ENCODE measurements at regions not wholly inside any gene's neighbourhood (a gene's known extent, or its start where the extent isn't known, plus 50 kb on each side); places are given as distances from the start of the nearest gene placed in this dataset.

DNA sequence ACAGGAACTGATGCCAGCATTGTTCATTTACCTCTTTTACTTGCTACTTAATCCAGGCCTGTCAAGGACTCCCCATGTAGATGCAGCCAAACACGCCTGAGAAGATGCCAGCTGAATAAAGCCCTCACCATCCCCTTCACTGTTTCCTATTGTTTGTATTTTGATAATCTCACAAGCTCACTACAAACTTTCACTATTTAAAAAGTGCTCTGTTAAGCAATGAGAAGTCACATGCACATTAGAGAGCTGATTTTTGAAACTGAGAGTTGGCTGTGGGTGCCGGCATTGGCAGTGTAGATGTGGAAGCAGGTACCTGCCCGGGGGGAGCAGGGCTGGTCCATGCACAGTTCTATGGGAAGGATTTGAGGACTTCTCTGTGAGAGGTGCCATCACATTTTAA is 169.8 kb upstream of the GRB10 start:
- no peaks in the 10 kb centered on the region for H3K36me3 ChIP-seq (ENCODE audit: insufficient read depth, low read length)
- H3K9me3 ChIP-seq (replicated peaks; ENCODE audit: low read length) = no peaks in the 10 kb centered on the region
- H3K9ac ChIP-seq (ENCODE audit: low read depth, low read length) = no peak overlapping the region
- no peak overlapping the region for H3K4me2 ChIP-seq (ENCODE audit: low read length)
- peaks cover 19% of the 10 kb centered on the region for H3K4me1 ChIP-seq (ENCODE audit: control insufficient read depth, insufficient read depth, low read length)
- H3K4me3 ChIP-seq (ENCODE audit: low read length) = no peak overlapping the region
- peaks cover 4% of the 10 kb centered on the region for H3K27me3 ChIP-seq (ENCODE audit: control insufficient read depth, insufficient read depth, low read length)

- Histone ChIP-seq H3K27me3 (ENCODE audit: control insufficient read depth, insufficient read depth, low read length) (peaks cover 4% of the 10 kb centered on the region), H3K36me3 (ENCODE audit: insufficient read depth, low read length) (no peaks in the 10 kb centered on the region), H3K9me3 (replicated peaks; ENCODE audit: low read length) (no peaks in the 10 kb centered on the region), H3K9ac (ENCODE audit: low read depth, low read length) (no peak overlapping the region), H3K4me3 (ENCODE audit: low read length) (no peak overlapping the region), H3K4me1 (ENCODE audit: control insufficient read depth, insufficient read depth, low read length) (peaks cover 19% of the 10 kb centered on the region), H3K4me2 (ENCODE audit: low read length) (no peak overlapping the region)
Observed at GRCh38 chr7:50952120-50952519, 169.4 kb upstream of the GRB10 start.

DNA sequence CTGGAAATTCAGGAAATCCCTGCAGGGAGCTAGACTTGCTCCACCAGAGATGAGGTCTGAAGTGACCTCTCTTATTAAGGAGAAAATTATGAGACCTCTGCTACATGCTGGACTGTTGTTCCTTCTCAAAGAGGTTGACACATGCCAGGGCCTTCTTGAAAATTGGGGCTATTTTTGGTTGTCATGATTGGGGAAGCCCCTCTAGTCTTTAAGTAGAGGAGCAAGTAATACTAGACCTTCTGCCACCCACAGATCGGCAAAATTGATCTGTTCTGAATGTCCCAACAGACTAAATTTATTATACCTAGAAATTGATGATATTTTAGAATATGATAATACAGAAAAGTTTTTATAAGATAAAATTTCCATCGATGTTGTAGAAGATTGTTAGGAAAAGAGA is 160.8 kb upstream of the GRB10 start:
- Histone ChIP-seq H3K36me3 (ENCODE audit: insufficient read depth, low read length) (no peaks in the 10 kb centered on the region), H3K4me2 (ENCODE audit: low read length) (no peak overlapping the region), H3K27me3 (ENCODE audit: control insufficient read depth, insufficient read depth, low read length) (no peaks in the 10 kb centered on the region), H3K4me1 (ENCODE audit: control insufficient read depth, insufficient read depth, low read length) (peaks cover 12% of the 10 kb centered on the region), H3K4me3 (ENCODE audit: low read length) (no peak overlapping the region), H3K9ac (ENCODE audit: low read depth, low read length) (no peak overlapping the region), H3K9me3 (replicated peaks; ENCODE audit: low read length) (no peaks in the 10 kb centered on the region)

- H3K36me3 ChIP-seq (ENCODE audit: insufficient read depth, low read length) = no peaks in the 10 kb centered on the region
- H3K9me3 ChIP-seq (replicated peaks; ENCODE audit: low read length) = no peaks in the 10 kb centered on the region
- H3K9ac ChIP-seq (ENCODE audit: low read depth, low read length) = no peak overlapping the region
- H3K27me3 ChIP-seq (ENCODE audit: control insufficient read depth, insufficient read depth, low read length) = peaks cover 6% of the 10 kb centered on the region
- no peak overlapping the region for H3K4me2 ChIP-seq (ENCODE audit: low read length)
- peaks cover 14% of the 10 kb centered on the region for H3K4me1 ChIP-seq (ENCODE audit: control insufficient read depth, insufficient read depth, low read length)
- no peak overlapping the region for H3K4me3 ChIP-seq (ENCODE audit: low read length)
Observed at GRCh38 chr7:50941525-50941924, 158.8 kb upstream of the GRB10 start.

DNA sequence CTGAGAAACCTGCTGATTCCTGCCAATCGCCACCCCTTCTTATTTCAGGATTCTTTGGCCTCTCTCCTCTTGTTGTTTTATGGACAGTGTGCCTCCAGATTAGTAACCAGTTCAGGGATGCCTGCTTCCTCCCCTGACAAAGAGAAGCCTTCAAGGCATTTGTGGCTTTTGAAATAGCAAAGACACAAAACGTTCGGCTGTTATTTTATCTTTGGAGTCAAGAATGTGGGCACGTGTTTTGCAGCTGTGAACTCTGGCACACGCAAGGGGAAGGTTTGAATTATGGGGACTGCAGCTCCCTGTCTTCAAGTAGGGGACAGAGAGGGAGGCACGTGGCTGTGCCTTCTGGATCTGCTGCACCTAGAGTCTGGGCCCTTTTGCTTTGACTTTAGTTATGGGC is 157.9 kb upstream of the GRB10 start:
- no peaks in the 10 kb centered on the region for H3K9me3 ChIP-seq (replicated peaks; ENCODE audit: low read length)
- H3K9ac ChIP-seq (ENCODE audit: low read depth, low read length) = no peak overlapping the region
- H3K4me3 ChIP-seq (ENCODE audit: low read length) = no peak overlapping the region
- peaks cover 14% of the 10 kb centered on the region for H3K4me1 ChIP-seq (ENCODE audit: control insufficient read depth, insufficient read depth, low read length)
- no peaks in the 10 kb centered on the region for H3K36me3 ChIP-seq (ENCODE audit: insufficient read depth, low read length)
- H3K4me2 ChIP-seq (ENCODE audit: low read length) = no peak overlapping the region
- peaks cover 6% of the 10 kb centered on the region for H3K27me3 ChIP-seq (ENCODE audit: control insufficient read depth, insufficient read depth, low read length)

GRCh38 chr7:50939021-50939420 is 156.3 kb upstream of the GRB10 start:
- no peaks in the 10 kb centered on the region for H3K9me3 ChIP-seq (replicated peaks; ENCODE audit: low read length)
- no peak overlapping the region for H3K4me3 ChIP-seq (ENCODE audit: low read length)
- H3K4me1 ChIP-seq (ENCODE audit: control insufficient read depth, insufficient read depth, low read length) = peaks cover 14% of the 10 kb centered on the region
- no peaks in the 10 kb centered on the region for H3K36me3 ChIP-seq (ENCODE audit: insufficient read depth, low read length)
- H3K9ac ChIP-seq (ENCODE audit: low read depth, low read length) = no peak overlapping the region
- H3K4me2 ChIP-seq (ENCODE audit: low read length) = no peak overlapping the region
- H3K27me3 ChIP-seq (ENCODE audit: control insufficient read depth, insufficient read depth, low read length) = peaks cover 6% of the 10 kb centered on the region

DNA sequence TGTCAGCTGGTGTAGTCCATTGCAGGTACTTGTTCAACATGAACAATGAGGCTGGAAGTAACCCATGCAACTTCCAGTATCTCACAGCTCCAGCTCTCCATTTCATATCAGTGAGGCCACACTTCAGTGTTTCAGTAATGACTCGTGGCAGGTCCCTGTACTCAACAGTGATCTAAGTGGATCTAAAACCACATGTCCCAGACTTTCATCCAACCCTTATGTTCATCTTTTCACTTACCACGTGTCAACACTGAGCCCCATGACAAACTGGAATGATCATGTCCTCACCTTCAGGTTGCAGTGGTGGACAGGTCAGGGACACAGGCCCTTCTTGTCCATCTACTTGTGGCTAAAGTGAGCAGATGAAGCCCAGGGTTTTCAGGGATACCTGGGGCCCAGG is 155.0 kb upstream of the GRB10 start:
- Histone ChIP-seq H3K9me3 (replicated peaks; ENCODE audit: low read length) (no peaks in the 10 kb centered on the region), H3K27me3 (ENCODE audit: control insufficient read depth, insufficient read depth, low read length) (peaks cover 6% of the 10 kb centered on the region), H3K4me2 (ENCODE audit: low read length) (no peak overlapping the region), H3K36me3 (ENCODE audit: insufficient read depth, low read length) (no peaks in the 10 kb centered on the region), H3K9ac (ENCODE audit: low read depth, low read length) (no peak overlapping the region), H3K4me1 (ENCODE audit: control insufficient read depth, insufficient read depth, low read length) (peaks cover 14% of the 10 kb centered on the region), H3K4me3 (ENCODE audit: low read length) (no peak overlapping the region)

DNA sequence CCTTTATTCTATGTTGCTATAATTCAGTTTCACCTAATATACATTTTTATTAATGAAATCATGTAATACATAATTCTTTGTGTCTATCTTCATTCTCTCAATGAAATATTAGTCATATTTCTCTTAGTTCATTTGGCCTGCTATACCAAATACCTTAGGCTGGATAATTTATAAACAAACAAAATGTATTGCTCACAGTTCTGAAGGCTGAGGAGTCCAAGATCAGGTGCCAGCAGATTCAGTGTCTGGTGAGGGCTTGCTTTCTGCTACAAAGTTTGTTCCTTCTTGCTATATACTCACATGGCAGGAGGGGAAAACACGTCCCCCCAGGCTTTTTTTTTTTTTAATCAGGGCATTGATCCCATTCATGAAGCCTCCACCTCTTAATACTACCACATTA is 143.4 kb upstream of the GRB10 start:
- Histone ChIP-seq H3K27me3 (ENCODE audit: control insufficient read depth, insufficient read depth, low read length) (peaks cover 13% of the 10 kb centered on the region), H3K9me3 (replicated peaks; ENCODE audit: low read length) (no peaks in the 10 kb centered on the region), H3K9ac (ENCODE audit: low read depth, low read length) (no peak overlapping the region), H3K4me3 (ENCODE audit: low read length) (no peak overlapping the region), H3K4me1 (ENCODE audit: control insufficient read depth, insufficient read depth, low read length) (no peaks in the 10 kb centered on the region), H3K36me3 (ENCODE audit: insufficient read depth, low read length) (no peaks in the 10 kb centered on the region), H3K4me2 (ENCODE audit: low read length) (no peak overlapping the region)

GRCh38 chr7:50923476-50923875 is 140.8 kb upstream of the GRB10 start:
- Histone ChIP-seq H3K4me3 (ENCODE audit: low read length) (no peak overlapping the region), H3K36me3 (ENCODE audit: insufficient read depth, low read length) (no peaks in the 10 kb centered on the region), H3K4me1 (ENCODE audit: control insufficient read depth, insufficient read depth, low read length) (no peaks in the 10 kb centered on the region), H3K9ac (ENCODE audit: low read depth, low read length) (no peak overlapping the region), H3K4me2 (ENCODE audit: low read length) (no peak overlapping the region), H3K9me3 (replicated peaks; ENCODE audit: low read length) (no peaks in the 10 kb centered on the region), H3K27me3 (ENCODE audit: control insufficient read depth, insufficient read depth, low read length) (peaks cover 27% of the 10 kb centered on the region)

DNA sequence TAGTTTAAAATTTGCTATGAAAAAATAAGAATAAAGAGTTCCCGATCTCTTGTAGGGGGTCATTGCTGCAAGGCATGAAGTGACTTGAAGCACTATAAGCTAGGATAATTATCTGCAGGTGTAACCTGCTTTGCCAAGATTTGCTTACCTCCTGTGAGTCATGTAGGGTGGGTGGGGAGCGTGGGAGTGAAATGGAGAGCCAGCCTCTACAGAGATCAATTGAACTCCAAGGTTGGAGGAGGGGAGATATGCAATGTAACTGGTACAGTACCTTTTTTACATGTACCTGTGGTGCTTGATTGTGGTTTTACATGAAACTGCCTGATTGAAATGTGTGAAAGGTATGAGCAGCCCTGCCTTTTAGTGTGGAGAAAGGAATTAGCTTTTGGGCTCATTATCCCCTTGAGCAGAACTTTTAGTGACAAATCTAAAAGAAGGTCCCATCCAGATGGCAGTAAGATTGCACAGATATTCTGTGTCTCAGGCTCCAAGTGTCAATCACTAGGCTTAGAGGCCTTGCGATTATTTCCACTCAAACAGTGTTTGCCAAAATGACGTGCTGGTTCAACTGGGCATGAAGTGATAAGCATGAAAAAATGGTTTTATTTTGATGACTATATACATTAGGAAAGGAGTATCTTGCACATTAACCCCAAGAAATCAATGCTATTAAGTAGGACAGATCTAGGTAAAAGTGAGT is 138.6 kb upstream of the GRB10 start:
- no peak overlapping the region for H3K4me2 ChIP-seq (ENCODE audit: low read length)
- H3K4me1 ChIP-seq (ENCODE audit: control insufficient read depth, insufficient read depth, low read length) = no peaks in the 10 kb centered on the region
- peaks cover 39% of the 10 kb centered on the region for H3K27me3 ChIP-seq (ENCODE audit: control insufficient read depth, insufficient read depth, low read length)
- H3K4me3 ChIP-seq (ENCODE audit: low read length) = no peak overlapping the region
- no peaks in the 10 kb centered on the region for H3K36me3 ChIP-seq (ENCODE audit: insufficient read depth, low read length)
- H3K9me3 ChIP-seq (replicated peaks; ENCODE audit: low read length) = no peaks in the 10 kb centered on the region
- no peak overlapping the region for H3K9ac ChIP-seq (ENCODE audit: low read depth, low read length)

DNA sequence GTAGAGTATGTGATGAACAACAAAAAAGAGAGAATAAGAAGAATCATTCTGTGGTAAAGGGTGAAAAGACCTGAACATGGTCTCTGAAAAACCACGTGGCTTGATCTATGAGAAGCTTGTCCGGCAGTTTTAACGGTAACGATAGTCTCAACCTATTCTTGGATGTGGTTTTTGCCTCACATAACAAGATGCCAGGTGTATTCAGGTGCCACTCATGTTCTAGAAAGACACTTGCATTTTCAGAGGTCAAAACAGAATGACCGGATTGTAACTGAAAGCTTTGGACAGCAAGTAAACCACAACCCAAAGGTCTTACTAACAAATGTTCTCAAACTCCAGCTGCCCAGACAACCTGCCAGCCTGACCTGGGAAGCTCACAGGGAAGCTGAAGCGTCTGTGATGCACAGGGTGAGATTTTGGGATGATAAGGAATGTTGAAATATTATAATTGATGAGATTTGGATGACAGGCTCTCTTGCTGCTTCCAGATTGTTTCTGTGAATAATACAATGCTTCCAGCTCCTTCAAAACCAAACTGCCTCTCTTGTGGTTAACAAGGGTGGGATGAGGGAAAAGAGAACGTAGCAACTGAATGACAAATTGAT is 137.4 kb upstream of the GRB10 start:
- Histone ChIP-seq H3K36me3 (ENCODE audit: insufficient read depth, low read length) (no peaks in the 10 kb centered on the region), H3K9me3 (replicated peaks; ENCODE audit: low read length) (no peaks in the 10 kb centered on the region), H3K4me2 (ENCODE audit: low read length) (no peak overlapping the region), H3K4me1 (ENCODE audit: control insufficient read depth, insufficient read depth, low read length) (no peaks in the 10 kb centered on the region), H3K27me3 (ENCODE audit: control insufficient read depth, insufficient read depth, low read length) (peaks cover 39% of the 10 kb centered on the region), H3K4me3 (ENCODE audit: low read length) (no peak overlapping the region), H3K9ac (ENCODE audit: low read depth, low read length) (no peak overlapping the region)

GRCh38 chr7:50915621-50916020 is 132.9 kb upstream of the GRB10 start:
- peaks cover 26% of the 10 kb centered on the region for H3K27me3 ChIP-seq (ENCODE audit: control insufficient read depth, insufficient read depth, low read length)
- H3K4me2 ChIP-seq (ENCODE audit: low read length) = no peak overlapping the region
- H3K4me1 ChIP-seq (ENCODE audit: control insufficient read depth, insufficient read depth, low read length) = peaks cover 5% of the 10 kb centered on the region
- no peaks in the 10 kb centered on the region for H3K9me3 ChIP-seq (replicated peaks; ENCODE audit: low read length)
- H3K36me3 ChIP-seq (ENCODE audit: insufficient read depth, low read length) = no peaks in the 10 kb centered on the region
- no peak overlapping the region for H3K4me3 ChIP-seq (ENCODE audit: low read length)
- no peak overlapping the region for H3K9ac ChIP-seq (ENCODE audit: low read depth, low read length)

Data from skeletal muscle satellite cell (primary cell).